ENCODE measurements at regions not wholly inside any gene's neighbourhood (a gene's known extent, or its start where the extent isn't known, plus 50 kb on each side); places are given as distances from the start of the nearest gene placed in this dataset.

- TF ChIP-seq, protein P1, sequence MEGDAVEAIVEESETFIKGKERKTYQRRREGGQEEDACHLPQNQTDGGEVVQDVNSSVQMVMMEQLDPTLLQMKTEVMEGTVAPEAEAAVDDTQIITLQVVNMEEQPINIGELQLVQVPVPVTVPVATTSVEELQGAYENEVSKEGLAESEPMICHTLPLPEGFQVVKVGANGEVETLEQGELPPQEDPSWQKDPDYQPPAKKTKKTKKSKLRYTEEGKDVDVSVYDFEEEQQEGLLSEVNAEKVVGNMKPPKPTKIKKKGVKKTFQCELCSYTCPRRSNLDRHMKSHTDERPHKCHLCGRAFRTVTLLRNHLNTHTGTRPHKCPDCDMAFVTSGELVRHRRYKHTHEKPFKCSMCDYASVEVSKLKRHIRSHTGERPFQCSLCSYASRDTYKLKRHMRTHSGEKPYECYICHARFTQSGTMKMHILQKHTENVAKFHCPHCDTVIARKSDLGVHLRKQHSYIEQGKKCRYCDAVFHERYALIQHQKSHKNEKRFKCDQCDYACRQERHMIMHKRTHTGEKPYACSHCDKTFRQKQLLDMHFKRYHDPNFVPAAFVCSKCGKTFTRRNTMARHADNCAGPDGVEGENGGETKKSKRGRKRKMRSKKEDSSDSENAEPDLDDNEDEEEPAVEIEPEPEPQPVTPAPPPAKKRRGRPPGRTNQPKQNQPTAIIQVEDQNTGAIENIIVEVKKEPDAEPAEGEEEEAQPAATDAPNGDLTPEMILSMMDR (IDR thresholded peaks at IDR 0.05), result no peak
- TF ChIP-seq SMAD3 (CRISPR knock-in tag; IDR thresholded peaks at IDR 0.05; ENCODE audit: borderline replicate concordance), result no peak
- no peak for TF ChIP-seq FOXK1 (CRISPR knock-in tag; IDR thresholded peaks at IDR 0.05)
- no peak for TF ChIP-seq CBFB (CRISPR knock-in tag; IDR thresholded peaks at IDR 0.05; ENCODE audit: low read depth)
- TF ChIP-seq, protein P2, sequence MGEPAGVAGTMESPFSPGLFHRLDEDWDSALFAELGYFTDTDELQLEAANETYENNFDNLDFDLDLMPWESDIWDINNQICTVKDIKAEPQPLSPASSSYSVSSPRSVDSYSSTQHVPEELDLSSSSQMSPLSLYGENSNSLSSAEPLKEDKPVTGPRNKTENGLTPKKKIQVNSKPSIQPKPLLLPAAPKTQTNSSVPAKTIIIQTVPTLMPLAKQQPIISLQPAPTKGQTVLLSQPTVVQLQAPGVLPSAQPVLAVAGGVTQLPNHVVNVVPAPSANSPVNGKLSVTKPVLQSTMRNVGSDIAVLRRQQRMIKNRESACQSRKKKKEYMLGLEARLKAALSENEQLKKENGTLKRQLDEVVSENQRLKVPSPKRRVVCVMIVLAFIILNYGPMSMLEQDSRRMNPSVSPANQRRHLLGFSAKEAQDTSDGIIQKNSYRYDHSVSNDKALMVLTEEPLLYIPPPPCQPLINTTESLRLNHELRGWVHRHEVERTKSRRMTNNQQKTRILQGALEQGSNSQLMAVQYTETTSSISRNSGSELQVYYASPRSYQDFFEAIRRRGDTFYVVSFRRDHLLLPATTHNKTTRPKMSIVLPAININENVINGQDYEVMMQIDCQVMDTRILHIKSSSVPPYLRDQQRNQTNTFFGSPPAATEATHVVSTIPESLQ (CRISPR knock-in tag; IDR thresholded peaks at IDR 0.05), result no peak
These were observed 130.5 kb upstream of the APOOL start for GRCh38 chrX:84873176-84873575.
